LoVo (cell line): ENCODE measurements at regions not wholly inside any gene's neighbourhood (a gene's known extent, or its start where the extent isn't known, plus 50 kb on each side); places are given as distances from the start of the nearest gene placed in this dataset.
"Not testable (repeated sequence)": the region's sequence is repeated elsewhere in the genome, so short reads cannot be mapped to it uniquely, and the experiment has no call there.

Source experiments
- DNase-seq: peaks from one replicate; pipeline ENCODE4 v3.0.0-alpha.2; 2016; ENCODE audit warnings: low spot score

GRCh38 chr2:129796801-129797488 lies 182.5 kb upstream of the RAB6C start:
- no peak for DNase-seq

- no peak for DNase-seq
Observed at GRCh38 chr2:129797489-129798300, 181.8 kb upstream of the RAB6C start.

- DNase-seq: no peak
Observed at GRCh38 chr2:129798301-129798581, 181.2 kb upstream of the RAB6C start.

- no peak for DNase-seq
Observed at GRCh38 chr2:129798626-129799025, 180.8 kb upstream of the RAB6C start.

DNA sequence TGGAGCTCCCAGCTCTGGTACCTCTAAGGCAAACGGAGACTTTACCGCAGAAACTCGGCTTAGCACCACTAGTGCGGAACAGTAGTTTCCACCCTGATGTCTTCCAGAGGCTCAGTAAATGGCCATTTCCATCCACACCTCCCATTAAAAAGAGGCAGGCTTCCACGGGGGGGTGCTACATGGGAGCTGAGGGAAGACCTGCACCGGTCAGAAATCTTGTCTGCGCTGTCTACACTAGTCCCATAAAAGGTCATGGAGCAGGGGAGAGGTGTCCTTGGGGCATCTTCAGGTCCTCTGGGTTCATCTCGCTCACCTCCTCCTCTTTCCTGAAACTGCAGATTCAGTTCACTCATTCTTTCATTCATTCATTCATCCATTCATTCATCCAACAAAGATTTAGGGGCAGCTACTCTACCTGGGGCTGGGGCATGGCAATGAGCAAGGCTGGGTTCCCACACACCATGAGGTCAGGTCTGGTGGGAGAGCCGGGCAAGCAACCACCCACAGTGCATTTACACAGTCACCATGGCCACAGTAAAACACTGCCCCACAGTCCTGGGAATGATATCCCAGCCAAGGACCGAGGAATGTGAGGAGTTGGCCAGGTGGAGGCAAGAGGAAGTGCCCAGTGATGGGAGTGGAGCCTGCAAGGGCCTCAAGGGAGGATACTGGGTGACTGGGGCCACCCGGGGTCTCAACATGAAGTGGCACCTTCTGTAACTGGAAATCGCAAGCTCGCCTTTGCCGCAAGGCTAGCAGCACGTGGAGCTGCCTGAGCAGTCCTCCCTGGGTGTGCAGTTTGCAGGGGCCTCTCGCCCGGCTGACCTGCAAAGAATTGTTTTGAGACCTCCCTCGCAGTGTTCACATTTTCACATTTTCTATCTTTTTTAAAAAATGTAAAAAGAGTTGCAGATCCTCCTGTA lies 180.2 kb upstream of the RAB6C start:
- DNase-seq: no peak

DNA sequence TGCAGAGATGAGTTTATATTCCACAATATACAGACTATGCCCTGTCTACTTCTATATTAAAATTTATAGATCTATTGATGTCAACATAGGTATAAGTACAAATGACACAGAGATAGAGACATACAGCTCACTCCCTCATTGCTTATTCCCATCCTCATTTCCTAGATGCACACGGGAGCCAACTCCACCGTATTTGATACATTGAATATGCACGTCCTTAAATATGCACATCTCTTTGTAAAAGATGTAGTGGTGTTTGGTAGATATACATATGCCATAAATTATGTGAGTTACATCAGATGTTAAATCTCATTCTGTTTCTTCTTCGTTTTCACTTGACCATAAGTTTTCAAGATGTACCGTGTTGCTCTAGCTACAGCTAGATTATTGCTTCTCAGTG lies 179.2 kb upstream of the RAB6C start:
- no peak for DNase-seq

DNA sequence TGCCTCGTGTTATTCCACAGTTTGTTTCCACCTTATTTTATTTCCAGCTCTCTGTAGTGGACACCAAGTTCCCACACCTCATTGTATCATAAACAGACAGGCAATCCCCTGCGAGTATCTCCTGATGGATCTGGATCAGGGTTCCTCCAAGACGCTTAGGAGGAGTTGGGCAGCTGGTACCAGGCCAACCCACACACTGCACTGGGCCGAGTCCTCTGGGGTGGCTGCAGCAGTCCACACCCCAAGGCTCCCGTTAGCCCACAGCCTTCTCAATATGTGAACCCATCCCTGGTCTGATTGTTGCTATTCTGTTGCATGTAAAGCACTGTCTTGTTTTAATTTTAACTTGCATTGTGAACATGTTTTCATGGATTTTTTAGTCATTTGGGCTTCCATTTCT lies 178.8 kb upstream of the RAB6C start:
- no peak for DNase-seq

DNA sequence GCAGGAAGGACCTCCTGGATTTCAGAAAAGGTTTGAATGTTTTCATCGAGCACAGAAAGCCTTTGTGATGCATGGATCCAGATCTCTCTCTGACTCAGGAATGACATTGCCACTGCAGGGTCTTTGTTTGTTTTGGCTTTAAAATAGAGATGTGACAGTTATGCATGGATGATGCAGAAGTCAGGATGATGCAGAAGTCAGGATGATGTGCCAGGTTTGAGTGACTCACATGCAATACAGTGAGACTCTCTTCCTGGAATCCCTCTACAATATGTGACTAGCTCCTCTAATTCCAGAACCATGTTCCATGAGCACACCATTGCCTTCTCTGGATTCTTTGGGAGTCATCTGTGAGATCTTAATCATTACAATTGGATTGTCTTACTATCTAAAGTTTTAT lies 177.9 kb upstream of the RAB6C start:
- DNase-seq: no peak

GRCh38 chr2:129802290-129802689 lies 177.2 kb upstream of the RAB6C start:
- no peak for DNase-seq

DNA sequence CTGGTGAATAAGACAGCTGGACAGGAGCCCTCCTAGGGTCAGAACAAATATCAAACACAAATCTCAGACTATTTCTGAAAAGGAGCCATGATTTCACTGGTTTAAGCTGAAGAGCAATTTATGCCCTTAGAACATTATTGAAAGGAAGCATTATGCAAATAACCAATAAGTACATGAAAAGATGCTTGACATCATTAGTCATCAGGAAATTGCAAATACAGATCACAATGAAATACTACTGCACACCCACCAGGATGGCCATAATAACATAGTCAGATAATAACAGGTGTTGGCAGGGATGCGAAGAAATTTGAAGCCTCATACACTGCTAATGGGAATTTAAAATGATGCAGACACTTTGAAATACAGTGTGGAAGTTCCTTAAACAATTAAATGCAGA lies 176.4 kb upstream of the RAB6C start:
- DNase-seq: no peak

DNA sequence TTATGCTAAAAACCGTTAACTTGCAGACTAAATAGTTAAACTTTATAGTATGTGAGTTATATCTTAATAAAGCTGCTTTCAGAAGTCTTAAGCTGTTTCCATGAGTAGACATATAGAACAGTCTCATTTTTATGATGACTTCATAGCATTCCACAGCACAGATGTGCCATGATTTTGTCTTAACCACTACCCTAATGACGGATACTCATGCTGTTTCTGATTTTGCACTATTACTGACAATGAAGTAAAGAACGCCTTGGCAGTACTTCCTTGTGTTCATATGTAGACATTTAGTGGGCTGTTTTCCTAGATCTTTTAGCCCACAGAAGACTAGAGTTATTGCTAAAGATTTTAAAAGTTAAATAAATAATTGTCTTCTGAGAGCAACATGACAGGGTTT lies 175.6 kb upstream of the RAB6C start:
- no peak for DNase-seq

GRCh38 chr2:129805899-129806298 lies 173.6 kb upstream of the RAB6C start:
- no peak for DNase-seq

GRCh38 chr2:129806317-129806716 lies 173.1 kb upstream of the RAB6C start:
- DNase-seq: no peak

DNA sequence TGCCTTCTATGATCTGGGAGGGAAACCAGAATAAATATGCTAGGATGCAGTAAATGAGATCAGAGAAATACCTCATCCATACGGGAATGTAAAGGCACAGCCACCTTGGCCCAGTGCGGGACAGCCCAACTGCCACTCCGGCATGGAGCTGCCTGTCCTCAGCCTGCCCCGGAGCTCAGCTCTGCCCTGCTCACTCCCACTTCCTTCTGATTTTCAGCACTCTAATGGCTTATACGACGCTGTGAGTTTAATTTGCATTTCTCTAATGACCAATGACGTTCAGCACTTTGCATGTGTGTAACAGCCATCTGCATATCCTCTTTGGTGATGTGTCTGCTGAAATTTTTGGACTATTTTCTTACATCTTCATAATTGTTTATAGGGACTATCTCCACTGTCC lies 172.5 kb upstream of the RAB6C start:
- no peak for DNase-seq

DNA sequence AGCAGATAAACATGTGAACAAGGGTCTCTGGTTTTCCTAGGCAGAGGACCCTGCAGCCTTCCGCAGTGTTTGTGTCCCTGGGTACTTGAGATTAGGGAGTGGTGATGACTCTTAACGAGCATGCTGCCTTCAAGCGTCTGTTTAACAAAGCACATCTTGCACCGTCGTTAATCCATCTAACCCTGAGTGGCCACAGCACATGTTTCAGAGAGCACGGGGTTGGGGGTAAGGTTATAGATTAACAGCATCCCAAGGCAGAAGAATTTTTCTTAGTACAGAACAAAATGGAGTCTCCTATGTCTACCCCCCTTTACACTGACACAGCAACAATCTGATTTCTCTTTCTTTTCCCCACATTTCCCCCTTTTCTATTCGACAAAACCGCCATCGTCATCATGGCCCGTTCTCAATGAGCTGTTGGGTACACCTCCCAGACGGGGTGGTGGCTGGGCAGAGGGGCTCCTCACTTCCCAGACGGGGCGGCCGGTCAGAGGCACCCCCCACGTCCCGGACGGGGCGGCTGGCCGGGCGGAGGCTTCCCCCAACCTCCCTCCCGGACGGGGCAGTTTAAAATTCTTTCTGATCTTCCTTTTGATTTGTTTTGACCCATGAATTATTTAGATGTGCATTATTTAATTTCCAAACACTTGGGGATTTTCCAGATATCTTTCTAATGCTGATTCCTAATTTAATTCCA lies 171.7 kb upstream of the RAB6C start:
- not testable (repeated sequence) for DNase-seq

DNA sequence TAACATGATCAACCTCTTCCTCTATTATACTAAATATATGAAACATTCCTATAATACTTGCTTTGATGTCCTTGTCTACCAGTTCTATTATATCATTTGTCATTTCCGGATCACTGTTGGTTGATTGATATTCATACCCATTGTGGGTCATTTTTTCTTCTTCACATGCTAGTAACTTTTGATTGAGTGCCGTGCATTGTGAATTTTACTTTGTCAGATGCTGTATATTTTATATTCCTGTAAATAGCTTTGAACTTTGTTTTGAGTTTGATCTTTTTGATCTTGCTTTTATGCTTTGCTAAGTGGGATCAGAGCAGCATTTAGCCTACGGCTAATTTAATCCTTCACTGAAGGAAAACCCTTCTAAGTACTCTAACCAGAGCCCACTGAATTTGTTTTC lies 168.9 kb upstream of the RAB6C start:
- DNase-seq: no peak

DNA sequence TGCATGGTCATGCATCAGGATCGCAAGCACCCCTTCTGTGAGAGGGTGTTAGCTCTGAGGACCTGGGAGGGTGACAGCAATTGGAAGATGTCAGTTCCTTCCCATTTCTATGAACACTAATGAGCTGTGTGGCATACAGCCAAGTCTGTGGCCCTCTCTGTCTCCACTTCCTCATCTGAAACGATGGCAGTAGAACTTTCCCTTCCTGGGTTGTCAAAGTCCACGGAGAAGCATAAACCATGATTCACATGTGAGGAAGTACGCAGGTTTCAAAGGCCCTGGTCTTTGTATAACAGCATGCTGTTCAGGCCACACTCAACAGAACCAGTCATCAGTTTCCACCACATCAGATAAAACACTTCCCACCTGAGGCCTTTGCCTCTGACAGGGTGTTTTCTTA lies 167.4 kb upstream of the RAB6C start:
- DNase-seq: peak; percentile 57

DNA sequence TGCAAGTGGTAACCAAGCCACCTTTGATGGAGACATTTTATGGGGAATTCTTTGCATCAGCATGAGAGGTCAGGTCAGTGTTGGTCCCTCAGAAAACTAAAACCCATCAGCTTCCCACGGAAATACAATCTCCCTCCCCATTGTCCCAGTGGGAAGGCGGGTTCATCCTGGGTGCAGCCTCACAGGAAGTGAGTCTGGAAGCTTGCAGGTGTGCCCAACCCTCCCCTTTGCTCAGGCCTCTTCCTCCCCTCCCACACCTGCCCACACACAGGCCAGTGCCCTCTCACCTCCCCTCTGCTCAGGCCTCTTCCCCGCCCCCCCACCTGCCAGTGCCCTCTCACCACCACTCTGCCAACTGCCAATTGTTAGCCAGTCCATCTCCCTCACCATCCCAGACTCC lies 166.8 kb upstream of the RAB6C start:
- DNase-seq: no peak

DNA sequence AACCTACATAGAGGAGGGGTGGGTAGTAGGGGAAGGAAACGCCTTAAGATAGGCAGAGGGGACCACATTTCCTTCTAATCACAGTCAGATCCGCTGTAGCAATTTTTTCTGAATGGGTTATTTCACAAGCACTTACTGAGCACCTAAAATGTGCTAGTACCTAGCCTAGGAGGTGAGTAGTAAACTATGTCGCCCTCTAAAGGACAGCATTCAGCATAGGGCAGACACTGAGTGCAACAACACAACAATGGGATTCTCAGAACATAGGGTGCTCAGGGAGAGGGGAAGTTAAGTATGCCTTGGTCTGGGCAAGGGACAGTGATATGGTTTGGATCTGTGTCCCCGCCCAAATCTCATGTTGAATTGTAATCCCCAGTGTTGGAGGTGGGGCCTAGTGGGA lies 166.1 kb upstream of the RAB6C start:
- no peak for DNase-seq

- DNase-seq: no peak
Observed at GRCh38 chr2:129816813-129817574, 162.5 kb upstream of the RAB6C start.

- DNase-seq: no peak
Observed at GRCh38 chr2:129819855-129820254, 159.6 kb upstream of the RAB6C start.

GRCh38 chr2:129820908-129821307 lies 158.6 kb upstream of the RAB6C start:
- DNase-seq: no peak
